M059J (cell line): ENCODE measurements at regions not wholly inside any gene's neighbourhood (a gene's known extent, or its start where the extent isn't known, plus 50 kb on each side); places are given as distances from the start of the nearest gene placed in this dataset.

ENCODE experiments used
- DNase-seq: peaks from one replicate; pipeline ENCODE4 v3.0.0-alpha.2; 2012; ENCODE audit warnings: low read depth

GRCh38 chr21:25330266-25330665 lies 277.0 kb downstream of the MRPL39 start:
- peak; percentile 84 for DNase-seq

GRCh38 chr21:25329227-25329825 lies 278.0 kb downstream of the MRPL39 start:
- peak; percentile 90 for DNase-seq

- no peak for DNase-seq
Observed at GRCh38 chr21:25328736-25329135, 278.5 kb downstream of the MRPL39 start.

- DNase-seq = no peak
Observed at GRCh38 chr21:25326181-25326580, 281.1 kb downstream of the MRPL39 start.

GRCh38 chr21:25324666-25325065 lies 282.6 kb downstream of the MRPL39 start:
- DNase-seq = peak; percentile 78

- peak; percentile 36 for DNase-seq
Observed at GRCh38 chr21:25323356-25323949, 283.8 kb downstream of the MRPL39 start.

- no peak for DNase-seq
Observed at GRCh38 chr21:25314247-25314646, 293.0 kb downstream of the MRPL39 start.

GRCh38 chr21:25313829-25314228 lies 293.5 kb downstream of the MRPL39 start:
- peak; percentile 53 for DNase-seq

- DNase-seq = peak; percentile 68
Observed at GRCh38 chr21:25307489-25307888, 299.8 kb downstream of the MRPL39 start.

- no peak for DNase-seq
Observed at GRCh38 chr21:25304611-25305010, 302.7 kb downstream of the MRPL39 start.

- no peak for DNase-seq
Observed at GRCh38 chr21:25300632-25301031, 306.6 kb downstream of the MRPL39 start.

GRCh38 chr21:25298512-25299491 lies 308.5 kb downstream of the MRPL39 start:
- DNase-seq = no peak

- no peak for DNase-seq
Observed at GRCh38 chr21:25297117-25297516, 310.2 kb downstream of the MRPL39 start.

GRCh38 chr21:25296252-25296651 lies 311.0 kb downstream of the MRPL39 start:
- DNase-seq = peak; percentile 25

- DNase-seq = no peak
Observed at GRCh38 chr21:25292396-25292795, 314.9 kb downstream of the MRPL39 start.

- peak; percentile 72 for DNase-seq
Observed at GRCh38 chr21:25283720-25284119, 323.6 kb downstream of the MRPL39 start.

GRCh38 chr21:25281134-25281533 lies 326.1 kb downstream of the MRPL39 start:
- DNase-seq = no peak

- DNase-seq = no peak
Observed at GRCh38 chr21:25280061-25280460, 327.2 kb downstream of the MRPL39 start.

- DNase-seq = no peak
Observed at GRCh38 chr21:25273959-25274358, 333.3 kb downstream of the MRPL39 start.

- DNase-seq = no peak
Observed at GRCh38 chr21:25254491-25255174, 352.6 kb downstream of the MRPL39 start.

- no peak for DNase-seq
Observed at GRCh38 chr21:25246546-25246945, 360.7 kb downstream of the MRPL39 start.

- DNase-seq = no peak
Observed at GRCh38 chr21:25244735-25245134, 362.5 kb downstream of the MRPL39 start.
